ENCODE measurements at regions not wholly inside any gene's neighbourhood (a gene's known extent, or its start where the extent isn't known, plus 50 kb on each side); places are given as distances from the start of the nearest gene placed in this dataset.

DNA sequence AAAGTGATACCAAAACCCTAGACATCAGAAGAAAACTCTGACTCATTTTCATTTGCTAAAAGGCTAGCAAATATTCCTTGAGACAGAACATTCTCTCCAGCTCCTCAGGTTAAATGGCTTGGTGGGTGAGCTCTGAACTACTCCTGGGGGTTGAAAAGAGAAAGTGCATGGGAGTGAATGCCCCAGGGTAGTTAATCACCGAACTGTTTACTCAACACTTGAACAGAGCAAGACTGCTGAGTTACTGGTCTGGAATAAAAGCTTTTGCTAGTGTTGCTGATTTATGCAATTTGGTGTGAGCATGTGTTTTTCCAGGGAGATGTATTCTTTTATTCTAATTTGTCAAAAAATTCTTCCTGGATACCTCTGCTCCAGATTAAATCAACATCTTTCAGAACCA lies 88.3 kb upstream of the PRDM9 start:
- DNase-seq (ENCODE audit: low spot score), result no peak
- Histone ChIP-seq H3K36me3 (ENCODE audit: insufficient read depth, low read length, poor library complexity, severe bottlenecking) (no peaks in the 10 kb centered on the region), H3K4me1 (ENCODE audit: insufficient read depth, low read length, poor library complexity, severe bottlenecking) (no peaks in the 10 kb centered on the region), H3K4me3 (ENCODE audit: low read depth, low read length, poor library complexity, severe bottlenecking) (no peak overlapping the region), H3K27me3 (replicated peaks; ENCODE audit: insufficient read depth, low read depth, low read length, poor library complexity) (no peaks in the 10 kb centered on the region), H3K9me3 (ENCODE audit: low read depth, low read length, poor library complexity, severe bottlenecking) (no peaks in the 10 kb centered on the region), H3K27ac (ENCODE audit: low read depth, low read length, poor library complexity, severe bottlenecking) (no peak overlapping the region)
- no TSS peak for BruUV-seq (replicated peaks)
- intact Hi-C loops (cut with micrococcal nuclease; ENCODE audit: unreplicated experiment), result no loop called here
- ChIA-PET POLR2A (ENCODE audit: low non-redundant PET) (no interaction called here), CTCF (no interaction called here)
- TF ChIP-seq, protein P1, sequence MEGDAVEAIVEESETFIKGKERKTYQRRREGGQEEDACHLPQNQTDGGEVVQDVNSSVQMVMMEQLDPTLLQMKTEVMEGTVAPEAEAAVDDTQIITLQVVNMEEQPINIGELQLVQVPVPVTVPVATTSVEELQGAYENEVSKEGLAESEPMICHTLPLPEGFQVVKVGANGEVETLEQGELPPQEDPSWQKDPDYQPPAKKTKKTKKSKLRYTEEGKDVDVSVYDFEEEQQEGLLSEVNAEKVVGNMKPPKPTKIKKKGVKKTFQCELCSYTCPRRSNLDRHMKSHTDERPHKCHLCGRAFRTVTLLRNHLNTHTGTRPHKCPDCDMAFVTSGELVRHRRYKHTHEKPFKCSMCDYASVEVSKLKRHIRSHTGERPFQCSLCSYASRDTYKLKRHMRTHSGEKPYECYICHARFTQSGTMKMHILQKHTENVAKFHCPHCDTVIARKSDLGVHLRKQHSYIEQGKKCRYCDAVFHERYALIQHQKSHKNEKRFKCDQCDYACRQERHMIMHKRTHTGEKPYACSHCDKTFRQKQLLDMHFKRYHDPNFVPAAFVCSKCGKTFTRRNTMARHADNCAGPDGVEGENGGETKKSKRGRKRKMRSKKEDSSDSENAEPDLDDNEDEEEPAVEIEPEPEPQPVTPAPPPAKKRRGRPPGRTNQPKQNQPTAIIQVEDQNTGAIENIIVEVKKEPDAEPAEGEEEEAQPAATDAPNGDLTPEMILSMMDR (conservative IDR thresholded peaks at IDR 0.05; ENCODE audit: low read depth, low read length), result no peak
- no peak for TF ChIP-seq EZH2 (IDR thresholded peaks at IDR 0.05; ENCODE audit: borderline replicate concordance, low read depth, low read length, poor library complexity, severe bottlenecking)

DNA sequence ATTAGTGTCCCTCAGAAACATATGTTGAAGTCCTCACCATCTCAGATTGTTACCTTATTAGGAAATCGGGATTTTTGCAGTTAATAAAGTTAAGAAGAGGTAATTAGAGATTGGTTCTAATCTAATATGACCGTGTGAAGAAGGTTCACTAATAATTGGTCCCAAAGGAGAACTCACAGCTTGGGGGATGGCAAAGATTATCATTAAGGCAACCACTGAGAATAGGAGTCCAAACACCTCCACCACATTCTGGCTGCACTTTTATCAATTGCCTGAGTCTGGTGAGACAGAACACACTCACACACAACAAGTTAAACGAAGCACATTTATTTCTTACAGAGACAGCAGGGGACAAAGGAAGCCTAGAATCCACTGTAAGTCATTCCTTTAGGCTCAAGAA lies 94.9 kb upstream of the PRDM9 start:
- H3K27ac ChIP-seq (ENCODE audit: low read depth, low read length, poor library complexity, severe bottlenecking), result no peak overlapping the region
- CTCF ChIA-PET, result no interaction called here
- no peaks in the 10 kb centered on the region for H3K27me3 ChIP-seq (replicated peaks; ENCODE audit: insufficient read depth, low read depth, low read length, poor library complexity)
- H3K4me1 ChIP-seq (ENCODE audit: insufficient read depth, low read length, poor library complexity, severe bottlenecking), result no peaks in the 10 kb centered on the region
- no peaks in the 10 kb centered on the region for H3K9me3 ChIP-seq (ENCODE audit: low read depth, low read length, poor library complexity, severe bottlenecking)
- no peak overlapping the region for H3K4me3 ChIP-seq (ENCODE audit: low read depth, low read length, poor library complexity, severe bottlenecking)
- POLR2A ChIA-PET (ENCODE audit: low non-redundant PET), result no interaction called here
- H3K36me3 ChIP-seq (ENCODE audit: insufficient read depth, low read length, poor library complexity, severe bottlenecking), result no peaks in the 10 kb centered on the region
- TF ChIP-seq EZH2 (IDR thresholded peaks at IDR 0.05; ENCODE audit: borderline replicate concordance, low read depth, low read length, poor library complexity, severe bottlenecking), result no peak
- TF ChIP-seq, protein P1 (conservative IDR thresholded peaks at IDR 0.05; ENCODE audit: low read depth, low read length), result no peak
- DNase-seq (ENCODE audit: low spot score), result no peak
- intact Hi-C loops (cut with micrococcal nuclease; ENCODE audit: unreplicated experiment), result no loop called here
- BruUV-seq (replicated peaks), result no TSS peak

DNA sequence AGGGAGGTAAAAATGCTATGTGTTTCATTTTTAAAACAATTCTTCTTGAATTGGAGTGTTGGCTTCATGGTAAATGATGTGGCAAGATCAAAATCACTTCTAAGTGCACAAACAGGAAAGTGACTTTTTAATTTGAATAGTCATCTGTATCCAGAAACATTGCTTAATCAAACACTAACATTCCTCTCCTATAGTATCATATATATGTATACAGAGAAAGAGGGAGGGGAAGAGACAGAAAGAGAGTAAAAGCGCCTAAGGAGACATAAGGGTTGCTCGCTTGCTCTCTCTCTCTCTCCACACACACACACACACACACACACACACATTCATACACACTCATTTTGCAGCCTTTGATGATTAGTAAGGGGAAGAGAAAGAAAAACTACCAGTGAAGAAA lies 95.4 kb upstream of the PRDM9 start:
- ChIA-PET POLR2A (ENCODE audit: low non-redundant PET) (interaction anchor here (0.6 kb wide), 1 partner anchor 205 kb away, joined by 3 read pairs; no protein-coding TSS in a partner anchor), CTCF (no interaction called here)
- Histone ChIP-seq H3K27ac (ENCODE audit: low read depth, low read length, poor library complexity, severe bottlenecking) (no peak overlapping the region), H3K4me3 (ENCODE audit: low read depth, low read length, poor library complexity, severe bottlenecking) (no peak overlapping the region), H3K4me1 (ENCODE audit: insufficient read depth, low read length, poor library complexity, severe bottlenecking) (no peaks in the 10 kb centered on the region), H3K9me3 (ENCODE audit: low read depth, low read length, poor library complexity, severe bottlenecking) (no peaks in the 10 kb centered on the region), H3K27me3 (replicated peaks; ENCODE audit: insufficient read depth, low read depth, low read length, poor library complexity) (no peaks in the 10 kb centered on the region), H3K36me3 (ENCODE audit: insufficient read depth, low read length, poor library complexity, severe bottlenecking) (no peaks in the 10 kb centered on the region)
- DNase-seq (ENCODE audit: low spot score), result no peak
- intact Hi-C loops (cut with micrococcal nuclease; ENCODE audit: unreplicated experiment), result no loop called here
- TF ChIP-seq, protein P1 (conservative IDR thresholded peaks at IDR 0.05; ENCODE audit: low read depth, low read length), result no peak
- no peak for TF ChIP-seq EZH2 (IDR thresholded peaks at IDR 0.05; ENCODE audit: borderline replicate concordance, low read depth, low read length, poor library complexity, severe bottlenecking)
- no TSS peak for BruUV-seq (replicated peaks)
